NCI-H446 (cell line): ENCODE measurements at regions not wholly inside any gene's neighbourhood (a gene's known extent, or its start where the extent isn't known, plus 50 kb on each side); places are given as distances from the start of the nearest gene placed in this dataset.
"Not testable (repeated sequence)": the region's sequence is repeated elsewhere in the genome, so short reads cannot be mapped to it uniquely, and the experiment has no call there.

Source experiments
- DNase-seq, 2 experiments: peaks; one replicate each; lab custom pipeline; 2025; lab: John Stamatoyannopoulos, UW

DNA sequence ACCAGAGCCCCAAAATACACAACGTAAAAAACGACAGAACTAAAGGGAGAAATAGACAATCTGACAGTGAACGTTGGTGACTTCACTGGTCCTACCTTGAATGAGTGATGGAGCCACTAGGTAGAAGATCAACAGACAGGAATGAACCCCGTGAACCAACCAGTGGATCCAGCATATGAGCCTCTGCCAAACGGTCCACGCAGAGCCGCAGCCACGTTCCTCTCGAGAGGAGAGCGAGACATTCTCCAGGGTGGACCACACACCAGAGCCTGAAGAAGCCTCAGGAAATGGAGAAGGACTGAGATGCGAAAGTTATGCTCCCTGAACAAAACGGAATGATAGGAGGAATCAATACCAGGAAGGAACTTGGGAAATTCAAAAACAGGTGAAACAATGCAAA lies 178.4 kb downstream of the RTP5 start:
- no peak for DNase-seq

DNA sequence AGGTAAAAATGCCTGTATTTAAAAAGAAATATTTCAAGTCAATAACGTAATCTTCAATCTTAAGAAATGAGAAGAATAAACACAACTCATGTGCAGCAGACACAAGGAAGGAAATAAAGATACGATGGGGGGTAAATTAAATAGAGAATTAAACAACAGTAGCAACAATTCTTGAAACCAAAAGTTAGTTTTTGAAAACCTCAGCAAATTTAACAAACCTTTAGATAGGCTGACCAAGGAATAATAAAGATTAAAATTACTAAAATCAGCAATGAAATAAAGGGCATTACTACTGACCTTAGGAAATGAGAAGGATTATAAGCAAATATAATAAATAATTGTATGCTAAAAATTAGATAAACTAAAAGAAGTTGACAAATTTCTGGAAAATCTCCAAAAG lies 178.9 kb downstream of the RTP5 start:
- DNase-seq: no peak

DNA sequence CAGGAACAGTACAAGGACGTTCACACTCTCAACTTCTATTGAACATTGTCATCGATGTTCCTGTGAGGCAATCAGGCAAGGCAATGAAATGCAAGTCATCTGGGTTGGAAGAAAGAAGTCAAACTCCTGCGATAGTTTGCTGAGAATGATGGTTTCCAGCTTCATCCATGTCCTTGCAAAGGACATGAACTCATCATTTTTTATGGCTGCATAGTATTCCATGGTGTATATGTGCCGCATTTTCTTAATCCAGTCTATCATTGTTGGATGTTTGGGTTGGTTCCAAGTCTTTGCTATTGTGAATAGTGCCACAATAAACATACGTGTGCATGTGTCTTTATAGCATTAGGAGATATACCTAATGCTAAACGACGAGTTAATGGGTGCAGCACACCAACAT lies 180.0 kb downstream of the RTP5 start:
- not testable (repeated sequence) for DNase-seq

DNA sequence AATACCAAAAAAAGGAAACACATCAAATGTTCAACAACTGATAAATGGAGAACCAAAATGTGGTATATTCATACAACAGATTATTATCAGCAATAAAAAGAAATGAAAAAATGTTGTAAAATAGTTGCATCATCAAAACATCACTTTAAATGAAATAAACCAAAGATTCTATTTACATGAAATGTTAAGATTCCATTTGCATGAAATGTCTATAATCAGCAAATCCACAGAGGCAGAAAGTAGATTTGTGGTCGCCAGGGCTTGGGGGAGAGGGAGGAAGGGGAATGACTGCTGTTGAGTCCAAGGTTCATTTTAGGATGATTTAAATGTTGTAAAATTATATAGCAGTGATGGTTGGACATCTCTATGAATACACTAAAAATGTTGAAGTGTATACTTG lies 181.9 kb downstream of the RTP5 start:
- no peak for DNase-seq

DNA sequence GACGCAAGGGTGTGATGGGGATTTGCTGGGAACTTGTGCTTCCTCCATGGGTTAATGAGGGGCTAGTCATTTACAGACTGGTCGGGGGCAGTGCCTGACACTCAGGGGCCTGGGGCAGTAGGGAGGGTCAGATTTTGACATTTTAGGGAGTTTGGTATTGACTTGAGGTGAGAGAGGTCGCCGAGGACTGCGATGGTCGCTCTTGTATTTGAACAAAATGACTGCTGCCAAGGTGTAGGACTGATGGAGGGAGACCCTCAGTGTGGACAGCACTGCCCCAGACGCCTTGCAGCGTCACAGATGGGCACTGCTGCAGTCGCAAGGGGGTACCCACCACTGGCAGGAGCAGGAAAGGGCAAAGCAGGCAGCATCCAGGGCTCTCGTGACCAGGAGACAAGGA lies 182.9 kb downstream of the RTP5 start:
- no peak for DNase-seq

DNA sequence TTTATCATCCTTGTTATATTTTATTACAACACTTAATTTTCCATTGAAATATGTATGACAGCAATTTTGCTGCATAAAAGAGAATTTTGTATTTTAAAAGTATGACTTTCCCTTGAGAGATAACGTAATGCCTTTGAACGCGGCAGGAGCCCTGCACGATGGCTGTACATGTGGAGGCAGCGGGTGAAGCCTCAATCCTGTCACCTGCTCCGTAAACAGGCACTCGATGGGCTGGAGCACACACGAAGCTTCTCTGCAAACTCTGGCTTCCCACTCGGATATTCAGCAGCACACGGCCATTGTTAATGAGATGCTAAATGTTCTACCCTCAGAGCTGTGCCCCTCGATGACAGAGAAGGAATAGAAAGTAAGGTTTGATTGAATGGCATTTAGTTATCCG lies 184.4 kb downstream of the RTP5 start:
- DNase-seq: no peak

DNA sequence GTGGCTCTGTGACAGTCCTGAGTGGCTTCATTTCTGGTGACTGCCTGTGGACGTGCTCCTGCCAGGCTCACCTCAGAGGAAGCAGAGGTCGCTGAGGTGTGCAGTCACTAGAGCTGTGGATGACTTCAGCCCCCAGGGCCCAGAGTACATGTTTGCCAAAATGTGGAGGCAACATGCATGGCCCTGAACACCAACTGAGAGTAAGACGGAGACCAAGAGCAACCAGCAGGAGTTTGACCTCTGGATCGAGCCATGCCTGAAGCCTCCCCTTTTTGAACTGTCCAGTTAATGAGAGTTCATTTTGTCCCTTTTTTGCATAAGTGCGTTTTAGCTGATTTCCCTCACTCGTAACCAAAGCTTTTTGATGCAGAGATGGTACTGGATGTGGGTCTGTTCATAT lies 184.9 kb downstream of the RTP5 start:
- no peak for DNase-seq

DNA sequence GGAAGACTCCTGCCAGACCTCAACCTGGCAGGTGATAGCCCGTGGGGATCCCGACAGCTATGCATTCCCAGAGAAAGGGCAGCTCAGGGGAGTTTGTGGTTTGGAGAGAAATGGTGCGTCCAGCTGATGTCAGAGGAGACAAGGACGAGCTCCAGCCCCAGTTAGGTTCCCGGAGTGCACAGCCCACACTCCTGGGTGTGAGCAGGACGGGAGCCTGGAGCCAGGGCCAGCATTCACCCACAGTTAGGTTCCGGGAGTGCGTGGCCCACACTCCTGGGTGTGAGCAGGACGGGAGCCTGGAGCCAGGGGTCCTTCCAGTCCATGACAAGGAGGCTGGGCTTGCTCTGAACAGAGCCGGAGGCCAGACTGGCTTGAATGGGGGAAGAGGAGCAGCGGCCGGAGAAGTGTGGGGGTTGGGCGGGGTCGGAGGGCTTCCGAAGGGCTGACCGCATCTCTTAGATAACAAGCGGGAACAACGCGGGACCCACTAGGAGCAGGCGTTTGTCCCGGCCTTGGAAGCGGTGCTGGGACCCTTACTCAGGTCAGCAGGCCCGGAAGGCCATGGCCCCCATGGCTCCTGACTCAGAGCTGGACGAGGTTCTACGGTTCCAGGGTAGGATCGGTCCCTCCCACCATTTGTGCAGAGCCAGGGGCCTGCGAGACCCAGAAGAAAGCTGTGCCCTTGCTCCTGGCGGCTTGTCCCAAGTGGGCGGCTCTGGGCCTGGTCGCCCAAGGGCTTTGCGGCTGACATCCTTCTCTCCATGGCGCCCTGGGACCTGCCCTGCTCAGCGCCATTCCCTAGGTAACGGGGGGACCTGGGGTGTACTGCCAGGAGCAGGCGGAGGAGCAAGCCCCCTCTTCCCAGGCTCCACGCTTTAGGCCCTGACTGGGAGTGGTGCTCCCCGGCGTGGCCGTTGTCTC lies 185.6 kb downstream of the RTP5 start:
- no peak for DNase-seq

DNA sequence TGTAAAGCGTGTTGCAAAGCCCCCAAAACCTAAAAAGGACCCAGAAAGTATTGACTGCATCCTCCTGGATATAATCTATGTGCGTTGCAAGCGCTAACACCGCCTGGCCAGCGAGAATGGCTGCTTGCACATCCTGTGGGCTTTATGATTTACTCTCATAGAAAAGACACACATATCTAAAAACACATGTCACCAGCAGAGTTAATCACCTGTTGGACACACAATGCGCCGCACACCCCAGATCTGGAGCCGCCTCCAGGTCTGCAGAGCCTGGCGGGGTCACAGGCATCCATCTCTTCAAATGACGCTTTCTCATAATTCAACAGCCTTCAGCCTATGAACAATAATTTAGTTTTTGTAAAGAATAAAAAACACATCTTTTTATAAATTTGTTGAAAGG lies 186.5 kb downstream of the RTP5 start:
- DNase-seq: no peak

DNA sequence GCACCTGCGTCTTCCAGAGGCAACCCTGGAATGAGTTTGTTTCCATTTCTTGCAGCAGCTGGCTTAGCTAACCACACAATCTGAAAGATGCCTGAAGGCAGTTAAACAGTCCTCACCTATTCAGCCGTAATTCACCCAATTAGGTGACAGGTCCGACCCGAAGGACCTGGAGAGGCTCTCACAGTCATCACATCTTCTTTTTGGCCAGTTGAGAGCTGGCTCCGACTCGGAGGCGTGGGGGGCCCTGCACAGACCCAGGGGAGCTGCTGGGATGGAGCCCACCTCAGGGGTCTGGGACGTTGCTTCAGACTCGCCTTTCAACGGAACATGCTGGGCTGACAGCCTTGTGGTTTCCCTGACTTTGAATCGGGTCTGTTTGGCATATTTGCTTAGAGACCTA lies 187.3 kb downstream of the RTP5 start:
- no peak for DNase-seq

DNA sequence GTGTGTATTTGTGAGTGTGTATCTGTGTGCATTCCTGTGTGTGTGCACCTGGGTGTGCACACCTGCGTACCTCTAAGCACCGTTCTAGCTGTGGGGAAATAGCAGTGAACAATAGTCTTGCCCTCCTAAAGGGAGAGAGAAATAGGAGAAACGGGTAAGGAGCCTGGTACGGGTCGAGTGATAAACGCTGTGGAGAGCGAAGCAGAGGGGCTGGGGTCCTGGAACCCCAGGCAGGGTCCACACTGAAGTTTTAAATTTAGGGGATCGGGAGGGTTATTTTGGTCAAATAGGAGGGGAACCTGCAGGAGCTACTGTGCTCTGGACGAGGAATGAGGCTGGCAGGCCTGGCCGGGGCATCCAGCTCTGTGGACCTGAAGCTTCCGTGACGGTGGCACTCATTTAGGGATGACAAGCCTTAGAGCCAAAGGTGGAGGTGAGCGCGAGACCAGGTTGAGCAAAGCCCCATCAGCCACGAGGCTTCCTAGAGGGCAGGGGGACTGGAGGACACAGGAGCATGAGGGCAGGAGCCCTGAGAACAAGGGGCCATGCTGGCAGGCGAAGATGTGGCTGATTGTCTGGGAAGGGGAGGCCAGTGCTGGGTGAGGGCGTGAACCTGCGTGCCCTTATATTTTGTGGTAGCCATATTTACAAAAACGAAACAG lies 188.0 kb downstream of the RTP5 start:
- DNase-seq: no peak

DNA sequence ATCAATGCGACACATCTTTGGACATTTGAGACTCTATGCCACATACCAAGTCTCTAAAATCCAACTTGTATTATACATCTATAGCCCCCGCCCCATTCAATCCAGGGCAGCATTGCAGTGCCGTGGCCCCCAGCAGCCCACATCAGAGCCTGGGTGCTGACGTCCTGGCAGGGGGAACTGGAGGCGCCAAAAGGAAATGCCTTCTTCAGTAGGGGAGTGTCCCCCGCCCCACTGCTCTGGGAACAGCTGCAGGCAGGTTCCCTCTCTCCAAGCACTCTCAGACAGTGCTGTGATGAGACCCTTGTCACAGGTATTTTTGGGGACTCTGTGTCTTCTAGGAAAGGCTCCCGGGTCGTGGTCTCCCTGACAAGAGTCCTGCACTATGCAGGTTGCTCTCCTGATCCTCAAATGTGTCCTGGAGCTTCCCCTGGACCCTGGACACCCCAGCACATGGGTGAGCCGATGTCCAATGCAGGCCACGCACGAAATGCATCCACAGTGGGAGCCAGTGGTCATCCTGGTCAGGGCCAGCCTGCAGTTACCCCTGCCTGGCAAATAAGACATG lies 188.7 kb downstream of the RTP5 start:
- no peak for DNase-seq

DNA sequence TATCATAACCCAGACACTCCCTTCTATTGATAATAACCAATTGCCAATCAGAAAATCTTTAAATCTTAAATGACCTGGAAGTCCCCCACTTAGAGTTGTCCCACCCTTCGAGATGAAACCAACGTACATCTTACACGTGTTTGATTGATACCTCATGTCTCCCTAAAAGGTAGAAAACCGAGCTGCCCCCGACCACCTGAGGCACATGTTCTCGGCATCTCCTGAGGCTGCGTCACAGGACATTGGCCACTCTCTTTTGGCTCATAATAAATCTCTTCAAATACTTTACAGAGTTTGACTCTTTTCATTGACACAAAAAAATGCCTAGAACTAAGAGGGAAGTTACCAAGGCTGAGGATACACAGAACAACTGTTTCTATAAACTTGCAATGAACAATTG lies 190.0 kb downstream of the RTP5 start:
- no peak for DNase-seq

DNA sequence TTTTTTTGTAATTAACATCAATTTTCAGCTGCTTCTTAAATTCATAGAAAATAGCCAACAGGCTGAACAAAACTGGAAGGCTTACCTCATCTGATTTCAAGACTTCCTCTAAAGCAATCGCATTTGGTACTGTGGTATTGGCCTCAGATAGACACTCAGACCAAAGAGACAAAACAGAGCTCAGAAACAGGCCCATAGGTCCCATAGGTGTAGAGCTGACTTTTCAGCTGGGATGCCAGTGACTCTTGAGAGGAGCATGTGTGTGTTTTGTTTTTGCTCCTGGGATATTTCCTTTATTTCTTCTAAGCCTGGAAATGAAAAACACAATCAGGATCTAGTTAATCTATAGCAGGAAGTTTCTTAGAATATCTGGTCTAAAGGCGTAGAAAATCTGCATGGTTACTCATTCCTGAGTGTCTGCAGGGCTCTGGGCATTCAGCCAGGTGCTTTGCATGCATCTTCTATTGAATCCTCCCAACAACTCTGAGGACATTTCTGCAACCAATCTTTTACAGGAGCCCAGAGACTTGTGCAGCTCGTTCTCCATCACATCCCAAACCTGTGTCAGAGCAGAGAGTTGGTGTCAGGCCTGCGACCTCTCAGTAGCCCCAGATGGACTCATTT lies 190.8 kb downstream of the RTP5 start:
- no peak for DNase-seq

DNA sequence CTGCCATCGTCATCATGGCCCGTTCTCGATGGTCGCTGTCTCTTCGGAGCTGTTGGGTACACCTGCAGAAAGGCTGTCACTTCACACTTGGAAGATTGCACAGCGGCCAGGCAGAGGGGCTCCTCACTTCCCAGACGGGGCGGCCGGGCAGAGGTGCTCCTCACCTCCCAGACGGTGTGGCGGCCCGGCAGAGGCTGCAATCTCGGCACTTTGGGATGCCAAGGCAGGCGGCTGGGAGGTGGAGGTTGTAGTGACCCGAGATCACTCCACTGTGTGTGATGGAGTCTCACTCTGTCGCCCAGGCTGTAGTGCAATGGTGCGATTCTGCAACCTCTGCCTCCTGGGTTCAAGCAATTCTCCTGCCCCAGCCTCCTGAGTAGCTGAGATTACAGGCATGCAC lies 192.4 kb downstream of the RTP5 start:
- not testable (repeated sequence) for DNase-seq

DNA sequence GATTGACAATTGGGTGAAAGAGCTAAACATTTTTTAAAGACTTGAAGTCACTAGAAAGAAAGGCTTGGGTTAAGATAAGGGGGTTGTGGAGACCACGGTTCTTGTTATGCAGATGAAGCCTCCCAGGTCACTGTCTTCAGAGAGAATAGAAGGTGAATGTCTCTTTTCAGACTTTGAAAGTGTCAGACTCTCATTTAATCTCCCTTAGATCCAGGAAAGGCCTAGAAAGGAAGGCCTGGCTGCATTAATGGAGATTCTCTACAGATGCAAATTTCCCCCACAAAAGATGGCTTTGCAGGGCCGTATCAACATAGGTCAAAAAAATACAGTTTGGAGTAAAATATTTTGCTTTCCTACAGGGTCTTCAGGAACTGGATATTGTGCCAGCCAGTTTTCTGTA lies 193.9 kb downstream of the RTP5 start:
- no peak for DNase-seq

DNA sequence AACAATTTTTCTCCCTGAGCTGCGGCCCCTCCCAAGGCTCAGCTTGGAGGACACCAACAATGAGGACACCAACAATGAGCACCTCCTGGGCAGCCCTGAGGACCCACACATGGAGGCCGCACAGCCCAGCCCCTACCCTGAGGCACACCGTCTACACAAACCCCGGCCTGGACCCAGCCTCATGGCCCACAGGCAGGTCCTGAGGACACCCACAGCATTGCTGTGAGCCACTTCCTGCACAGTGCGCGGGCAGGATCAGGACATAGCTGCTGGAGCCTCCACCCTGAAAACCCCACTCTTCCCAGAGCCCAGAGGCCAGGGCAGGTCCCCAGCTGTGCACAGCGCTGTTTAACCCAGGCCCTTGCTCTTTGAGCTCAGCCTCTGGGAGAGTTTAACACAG lies 194.3 kb downstream of the RTP5 start:
- no peak for DNase-seq

DNA sequence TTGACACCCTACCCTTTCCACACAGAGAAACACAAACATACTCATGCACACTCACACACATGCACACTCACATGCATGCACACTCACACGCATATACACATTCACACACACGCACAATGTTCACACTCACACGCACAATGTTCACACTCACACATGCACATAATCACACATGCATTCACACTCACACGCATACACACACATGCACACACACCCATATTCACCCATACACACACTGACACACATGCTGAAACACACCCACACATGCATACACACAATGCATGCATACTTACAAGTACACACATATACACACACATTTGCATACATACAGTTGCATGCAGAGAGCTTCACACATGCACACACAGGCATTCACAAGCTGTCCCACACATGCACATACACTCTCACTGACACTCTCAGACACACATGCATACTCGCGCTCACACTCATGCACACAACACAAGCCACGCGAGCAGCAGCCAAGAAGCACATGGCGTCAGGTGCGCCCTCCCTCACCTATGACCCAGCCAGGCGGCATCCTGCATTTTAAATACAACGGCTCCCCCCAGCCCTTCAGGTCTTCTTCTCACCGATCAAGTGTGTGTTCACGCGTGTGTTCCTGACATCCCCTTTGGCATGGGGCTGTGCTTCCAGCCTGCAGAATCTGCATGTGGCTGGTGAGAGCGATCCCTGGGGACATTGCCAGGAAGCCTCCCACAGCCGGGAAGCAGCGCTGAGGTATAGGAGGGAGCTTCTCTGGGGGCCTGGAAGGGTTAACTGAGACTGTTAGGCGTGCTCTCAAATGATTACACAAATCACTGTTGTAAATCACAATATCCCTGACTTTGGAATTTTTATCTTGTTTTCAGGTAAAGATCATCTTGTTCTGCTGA lies 195.1 kb downstream of the RTP5 start:
- no peak for DNase-seq

DNA sequence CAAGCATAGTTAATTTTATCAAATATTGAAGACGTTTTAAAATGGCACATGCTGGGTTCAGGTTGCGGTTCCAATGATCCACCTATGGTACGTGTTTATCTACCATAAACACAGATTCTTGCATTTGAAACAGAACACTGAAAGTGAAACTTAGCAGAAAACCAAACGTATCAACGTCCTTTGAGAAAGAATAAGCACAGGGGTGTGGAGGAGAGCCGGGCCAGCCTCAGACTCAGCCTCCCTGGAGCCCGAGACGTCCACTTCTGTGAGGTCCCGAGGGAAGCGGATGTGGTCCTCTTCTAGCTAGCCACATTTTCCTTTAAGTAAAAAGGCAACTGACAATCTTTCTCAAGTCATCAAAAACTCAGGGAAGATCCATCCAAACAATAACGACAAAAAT lies 195.9 kb downstream of the RTP5 start:
- no peak for DNase-seq

DNA sequence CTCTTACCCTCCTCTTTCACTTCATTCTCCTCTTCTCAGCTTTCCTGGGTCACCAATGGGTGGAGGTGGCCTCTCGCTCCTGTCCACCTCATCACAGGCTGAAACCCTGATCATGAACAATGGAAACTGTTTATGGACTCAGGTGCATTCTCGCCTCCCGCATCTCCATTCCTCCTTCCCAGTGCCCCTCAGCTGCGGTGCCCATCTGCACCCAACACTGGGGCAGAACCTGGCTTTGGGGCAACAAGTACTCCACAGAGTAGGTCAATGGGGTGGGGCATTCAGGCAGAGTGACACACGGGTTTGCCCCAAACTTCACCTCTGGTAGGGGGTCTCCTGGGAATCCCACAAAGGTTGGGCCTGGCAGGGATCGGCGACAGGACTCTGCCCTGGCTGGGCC lies 199.5 kb downstream of the RTP5 start:
- no peak for DNase-seq

DNA sequence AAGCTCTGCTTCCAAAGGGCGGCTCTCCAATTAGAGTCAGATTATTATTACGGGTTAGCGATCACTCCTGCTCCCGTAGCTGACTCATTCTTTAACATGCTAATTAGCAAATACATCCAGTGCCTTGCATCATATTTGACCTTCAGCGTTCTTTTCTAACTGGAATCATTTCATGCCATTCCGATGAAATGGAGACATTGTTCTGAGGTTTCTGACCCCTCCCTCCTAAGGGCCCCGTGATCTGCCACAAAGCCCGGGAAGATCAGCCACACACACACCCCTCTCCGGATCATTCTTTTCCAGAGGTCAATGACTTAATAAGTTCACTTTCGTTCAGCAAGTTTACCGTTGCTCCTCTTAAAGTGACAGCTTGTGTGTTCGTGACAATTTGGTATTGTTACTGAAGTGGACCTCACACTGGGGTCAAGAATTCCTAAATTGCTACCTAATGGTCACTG lies 200.4 kb downstream of the RTP5 start:
- DNase-seq: not testable (repeated sequence)

DNA sequence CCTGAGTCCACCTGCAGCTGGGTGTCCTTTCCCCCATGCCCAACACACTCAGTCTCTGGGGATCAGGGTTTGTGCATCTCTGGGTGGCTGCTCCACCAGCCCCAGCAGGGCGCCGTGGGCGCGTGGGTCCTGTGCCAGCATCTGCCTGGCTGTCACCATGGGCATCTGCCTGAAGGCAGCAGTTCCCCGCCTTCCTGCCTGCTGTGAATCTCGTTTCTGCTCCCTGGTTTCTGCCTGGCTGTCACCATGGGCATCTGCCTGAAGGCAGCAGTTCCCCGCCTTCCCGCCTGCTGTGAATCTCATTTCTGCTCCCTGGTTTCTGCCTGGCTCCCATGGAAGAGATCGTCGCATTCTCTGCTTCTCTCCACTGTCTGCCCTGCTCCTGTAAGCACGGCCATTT lies 201.2 kb downstream of the RTP5 start:
- not testable (repeated sequence) for DNase-seq
